ENCODE measurements at regions not wholly inside any gene's neighbourhood (a gene's known extent, or its start where the extent isn't known, plus 50 kb on each side); places are given as distances from the start of the nearest gene placed in this dataset.

DNA sequence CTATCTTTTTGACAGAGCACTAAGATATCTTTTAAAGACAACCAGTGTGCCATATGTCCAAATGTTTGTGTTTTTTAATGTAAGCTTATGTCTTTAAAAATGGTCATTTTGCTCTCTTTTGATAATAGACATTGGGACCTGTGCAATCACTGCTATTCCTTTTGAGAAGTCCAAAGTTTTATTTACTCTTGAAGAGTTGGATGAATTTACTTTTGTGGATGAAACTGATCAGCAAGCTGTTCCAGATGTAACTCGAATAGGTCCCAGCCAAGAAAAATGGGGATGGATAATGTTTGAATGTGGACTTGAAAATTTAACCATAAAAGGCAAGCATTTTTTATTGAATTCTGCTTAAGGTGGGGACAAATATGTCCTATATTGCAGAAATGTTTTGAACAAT, 97.2 kb downstream of the BLTP1 start:
- no peak overlapping the region for H3K4me3 ChIP-seq (ENCODE audit: low read depth, low read length)
- TF ChIP-seq, protein P1, sequence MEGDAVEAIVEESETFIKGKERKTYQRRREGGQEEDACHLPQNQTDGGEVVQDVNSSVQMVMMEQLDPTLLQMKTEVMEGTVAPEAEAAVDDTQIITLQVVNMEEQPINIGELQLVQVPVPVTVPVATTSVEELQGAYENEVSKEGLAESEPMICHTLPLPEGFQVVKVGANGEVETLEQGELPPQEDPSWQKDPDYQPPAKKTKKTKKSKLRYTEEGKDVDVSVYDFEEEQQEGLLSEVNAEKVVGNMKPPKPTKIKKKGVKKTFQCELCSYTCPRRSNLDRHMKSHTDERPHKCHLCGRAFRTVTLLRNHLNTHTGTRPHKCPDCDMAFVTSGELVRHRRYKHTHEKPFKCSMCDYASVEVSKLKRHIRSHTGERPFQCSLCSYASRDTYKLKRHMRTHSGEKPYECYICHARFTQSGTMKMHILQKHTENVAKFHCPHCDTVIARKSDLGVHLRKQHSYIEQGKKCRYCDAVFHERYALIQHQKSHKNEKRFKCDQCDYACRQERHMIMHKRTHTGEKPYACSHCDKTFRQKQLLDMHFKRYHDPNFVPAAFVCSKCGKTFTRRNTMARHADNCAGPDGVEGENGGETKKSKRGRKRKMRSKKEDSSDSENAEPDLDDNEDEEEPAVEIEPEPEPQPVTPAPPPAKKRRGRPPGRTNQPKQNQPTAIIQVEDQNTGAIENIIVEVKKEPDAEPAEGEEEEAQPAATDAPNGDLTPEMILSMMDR (conservative IDR thresholded peaks at IDR 0.05; ENCODE audit: low read depth, low read length), result no peak
- DNase-seq (ENCODE audit: low read depth), result no peak

DNA sequence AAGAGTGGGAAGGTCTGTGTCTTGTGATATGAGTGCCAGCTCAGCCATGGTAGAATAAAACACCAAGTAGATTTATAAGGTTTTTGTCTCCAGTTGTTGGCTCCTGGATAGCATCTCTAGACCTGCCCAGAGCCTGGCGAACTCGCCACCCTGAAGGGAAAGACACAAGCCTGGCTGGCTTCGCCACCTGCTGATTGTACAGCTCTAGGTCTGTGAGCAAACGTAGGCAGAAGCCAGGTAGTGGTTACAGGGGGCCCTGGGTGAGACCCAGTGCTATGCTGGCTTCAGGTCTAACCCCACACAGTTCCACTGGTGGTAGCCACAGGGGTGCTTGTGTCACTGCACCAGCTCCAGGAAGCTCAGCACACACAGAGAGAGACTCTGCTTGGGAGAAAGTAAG, 100.5 kb downstream of the BLTP1 start:
- TF ChIP-seq, protein P1 (conservative IDR thresholded peaks at IDR 0.05; ENCODE audit: low read depth, low read length), result no peak
- no peak for DNase-seq (ENCODE audit: low read depth)
- no peak overlapping the region for H3K4me3 ChIP-seq (ENCODE audit: low read depth, low read length)

DNA sequence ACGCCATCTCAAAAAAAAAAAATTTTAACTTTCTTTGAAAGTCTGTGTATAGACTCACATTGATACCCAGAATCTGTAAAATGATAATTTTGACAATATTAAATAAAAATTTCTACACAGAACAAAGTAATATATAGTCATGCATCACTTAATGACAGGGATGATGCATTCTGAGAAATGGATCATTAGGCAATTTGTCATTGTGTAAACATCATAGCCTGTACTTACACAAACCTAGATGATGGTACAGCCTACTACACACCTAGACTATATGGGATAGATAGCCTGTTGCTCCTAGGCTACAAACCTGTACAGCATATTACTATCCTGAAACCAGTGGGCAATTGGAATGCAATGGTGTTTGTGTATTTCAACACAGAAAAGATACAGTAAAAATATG, 107.7 kb downstream of the BLTP1 start:
- TF ChIP-seq, protein P1 (conservative IDR thresholded peaks at IDR 0.05; ENCODE audit: low read depth, low read length), result no peak
- H3K4me3 ChIP-seq (ENCODE audit: low read depth, low read length), result no peak overlapping the region
- DNase-seq (ENCODE audit: low read depth), result no peak

DNA sequence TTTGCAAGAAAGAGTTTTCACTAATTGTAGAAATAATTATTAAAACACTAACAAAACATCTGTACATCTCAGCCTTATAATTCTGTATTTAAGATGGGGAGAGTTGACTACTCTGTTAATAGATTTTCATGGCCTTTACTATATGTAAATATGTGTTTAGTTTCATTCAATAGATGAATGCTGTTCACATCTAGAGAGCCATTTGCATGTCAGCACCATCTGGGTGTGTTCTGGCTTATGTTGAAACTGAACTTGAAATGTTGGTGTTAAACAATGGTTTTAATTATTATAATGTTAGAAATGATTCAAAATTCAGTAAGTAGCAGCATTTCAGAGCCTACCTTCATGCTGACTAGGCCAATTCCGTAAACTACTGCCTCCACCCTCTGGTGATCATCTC, 102.5 kb upstream of the ADAD1 start:
- H3K4me3 ChIP-seq (ENCODE audit: low read depth, low read length), result no peak overlapping the region
- DNase-seq (ENCODE audit: low read depth), result no peak
- TF ChIP-seq, protein P1 (conservative IDR thresholded peaks at IDR 0.05; ENCODE audit: low read depth, low read length), result no peak

DNA sequence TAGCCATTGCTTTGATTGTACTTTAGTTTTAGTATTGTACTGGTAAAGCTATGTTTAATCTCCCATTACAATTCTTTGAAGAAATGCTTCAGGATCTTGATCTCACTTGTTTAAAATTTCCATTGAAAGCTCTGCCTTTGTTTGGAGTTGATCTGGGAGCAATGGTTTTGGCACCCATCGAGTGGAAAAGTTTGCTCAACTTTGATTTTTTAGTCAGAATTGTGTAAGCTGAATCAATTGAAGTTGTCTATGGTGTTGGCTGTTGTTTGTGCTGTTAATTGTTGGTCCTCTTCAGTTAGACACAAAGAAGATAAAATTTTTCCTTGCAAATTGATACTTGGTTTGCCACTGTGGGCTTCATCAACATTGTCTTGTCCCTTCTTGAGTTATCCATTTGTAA, 99.8 kb upstream of the ADAD1 start:
- H3K4me3 ChIP-seq (ENCODE audit: low read depth, low read length), result no peak overlapping the region
- no peak for DNase-seq (ENCODE audit: low read depth)
- TF ChIP-seq, protein P1 (conservative IDR thresholded peaks at IDR 0.05; ENCODE audit: low read depth, low read length), result no peak

DNA sequence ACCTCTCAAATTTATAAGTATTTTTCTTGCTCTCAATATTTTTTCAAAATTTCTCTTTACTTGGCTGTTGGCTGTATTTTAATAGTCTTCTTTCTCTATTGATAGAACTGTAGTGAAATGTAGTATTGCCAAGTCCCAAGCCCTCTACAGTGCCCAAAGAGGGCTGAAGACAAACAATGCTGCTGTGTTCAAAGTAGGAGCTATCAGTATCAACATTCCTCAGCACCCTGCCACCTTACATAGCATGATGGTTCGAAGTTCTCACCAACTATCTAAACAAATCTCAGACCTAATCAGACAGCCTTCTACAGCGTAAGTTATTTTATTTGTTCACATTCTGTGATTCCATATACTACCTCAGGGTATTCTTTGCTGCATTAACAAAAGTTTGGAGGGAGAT, 99.1 kb upstream of the ADAD1 start:
- H3K4me3 ChIP-seq (ENCODE audit: low read depth, low read length), result no peak overlapping the region
- no peak for DNase-seq (ENCODE audit: low read depth)
- TF ChIP-seq, protein P1 (conservative IDR thresholded peaks at IDR 0.05; ENCODE audit: low read depth, low read length), result no peak

DNA sequence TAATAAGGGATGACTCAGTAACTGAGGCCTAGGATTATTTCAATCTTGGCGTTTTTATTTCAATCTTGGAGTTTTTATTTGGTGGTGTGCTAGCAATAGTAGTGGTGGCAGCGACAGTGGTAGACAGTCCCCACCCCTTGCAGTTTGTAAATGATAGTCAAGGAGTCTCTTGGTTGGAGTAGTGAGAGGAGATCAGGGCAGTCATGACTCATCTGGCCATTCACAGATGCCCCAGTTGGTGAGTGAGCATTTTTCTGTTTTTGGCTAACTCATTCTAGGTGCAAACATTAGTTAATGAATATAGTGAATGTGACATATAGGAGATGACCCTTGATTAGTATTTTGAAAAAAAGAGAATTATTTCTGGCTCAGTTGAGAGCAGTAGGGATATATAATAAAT, 93.5 kb upstream of the ADAD1 start:
- H3K4me3 ChIP-seq (ENCODE audit: low read depth, low read length), result no peak overlapping the region
- TF ChIP-seq, protein P1 (conservative IDR thresholded peaks at IDR 0.05; ENCODE audit: low read depth, low read length), result no peak
- DNase-seq (ENCODE audit: low read depth), result no peak
